ENCODE measurements at regions not wholly inside any gene's neighbourhood (a gene's known extent, or its start where the extent isn't known, plus 50 kb on each side); places are given as distances from the start of the nearest gene placed in this dataset.

- Histone ChIP-seq H2AFZ (ENCODE audit: control insufficient read depth, low read length) (no peak overlapping the region), H4K20me1 (ENCODE audit: control insufficient read depth, extremely low read depth, insufficient read depth, low read length) (no peaks in the 10 kb centered on the region), H3K9me3 (ENCODE audit: control insufficient read depth, low read depth, low read length) (no peaks in the 10 kb centered on the region), H3K27me3 (ENCODE audit: control insufficient read depth, extremely low read depth, insufficient read depth, low read length) (peaks cover 34% of the 10 kb centered on the region), H3K9me1 (ENCODE audit: control insufficient read depth, extremely low read depth, insufficient read depth, low read length) (no peaks in the 10 kb centered on the region), H3K36me3 (ENCODE audit: control insufficient read depth in 2 of 2, extremely low read depth in 1 of 2, insufficient read depth in 2 of 2, low read length in 2 of 2) (no peaks in the 10 kb centered on the region), H3K79me2 (ENCODE audit: control insufficient read depth, insufficient read depth, low read length) (no peaks in the 10 kb centered on the region), H3K9ac (ENCODE audit: control insufficient read depth, extremely low read depth, insufficient read depth, low read length) (no peak overlapping the region), H3K4me1 (ENCODE audit: control insufficient read depth, extremely low read depth, insufficient read depth, low read length) (no peaks in the 10 kb centered on the region), H3K4me3 (ENCODE audit: control insufficient read depth in 2 of 3, extremely low read depth in 1 of 3, insufficient read depth in 2 of 3, low read depth in 1 of 3, low read length in 3 of 3) (no peak overlapping the region), H3K27ac (ENCODE audit: control insufficient read depth, insufficient read depth, low read length) (no peak overlapping the region), H3K4me2 (ENCODE audit: control insufficient read depth, extremely low read depth, insufficient read depth, low read depth, low read length) (no peak overlapping the region)
- FAIRE-seq (no peak), DNase-seq (ENCODE audit: low read depth, low spot score) (no peak)
- dilution Hi-C loops (cut with MboI; ENCODE audit: extremely low pct_ligation_motif_present, low sequenced_read_pairs) = no loop called here
- TF ChIP-seq CTCF (optimal IDR thresholded peaks at IDR 0.05 in 1 of 3, IDR thresholded peaks at IDR 0.05 in 1 of 3, conservative IDR thresholded peaks at IDR 0.05 in 1 of 3; ENCODE audit: extremely low read depth in 1 of 3, insufficient read depth in 2 of 3, low read length in 3 of 3) (no peak), EZH2 (IDR thresholded peaks at IDR 0.05; ENCODE audit: low read length) (no peak)
Observed at GRCh38 chr16:86292942-86293341, 217.4 kb upstream of the FOXF1 start.

GRCh38 chr16:86293906-86294305 lies 216.4 kb upstream of the FOXF1 start:
- no peak for TF ChIP-seq CTCF (optimal IDR thresholded peaks at IDR 0.05 in 1 of 3, IDR thresholded peaks at IDR 0.05 in 1 of 3, conservative IDR thresholded peaks at IDR 0.05 in 1 of 3; ENCODE audit: extremely low read depth in 1 of 3, insufficient read depth in 2 of 3, low read length in 3 of 3)
- no peak for TF ChIP-seq EZH2 (IDR thresholded peaks at IDR 0.05; ENCODE audit: low read length)
- no peaks in the 10 kb centered on the region for H3K4me1 ChIP-seq (ENCODE audit: control insufficient read depth, extremely low read depth, insufficient read depth, low read length)
- H4K20me1 ChIP-seq (ENCODE audit: control insufficient read depth, extremely low read depth, insufficient read depth, low read length) = no peaks in the 10 kb centered on the region
- no peaks in the 10 kb centered on the region for H3K36me3 ChIP-seq (ENCODE audit: control insufficient read depth in 2 of 2, extremely low read depth in 1 of 2, insufficient read depth in 2 of 2, low read length in 2 of 2)
- H2AFZ ChIP-seq (ENCODE audit: control insufficient read depth, low read length) = no peak overlapping the region
- peaks cover 27% of the 10 kb centered on the region for H3K27me3 ChIP-seq (ENCODE audit: control insufficient read depth, extremely low read depth, insufficient read depth, low read length)
- no peak overlapping the region for H3K4me3 ChIP-seq (ENCODE audit: control insufficient read depth in 2 of 3, extremely low read depth in 1 of 3, insufficient read depth in 2 of 3, low read depth in 1 of 3, low read length in 3 of 3)
- no peaks in the 10 kb centered on the region for H3K9me1 ChIP-seq (ENCODE audit: control insufficient read depth, extremely low read depth, insufficient read depth, low read length)
- no peaks in the 10 kb centered on the region for H3K79me2 ChIP-seq (ENCODE audit: control insufficient read depth, insufficient read depth, low read length)
- FAIRE-seq = no peak
- dilution Hi-C loops (cut with MboI; ENCODE audit: extremely low pct_ligation_motif_present, low sequenced_read_pairs) = no loop called here
- DNase-seq (ENCODE audit: low read depth, low spot score) = no peak
- no peaks in the 10 kb centered on the region for H3K9me3 ChIP-seq (ENCODE audit: control insufficient read depth, low read depth, low read length)
- no peak overlapping the region for H3K27ac ChIP-seq (ENCODE audit: control insufficient read depth, insufficient read depth, low read length)
- no peak overlapping the region for H3K9ac ChIP-seq (ENCODE audit: control insufficient read depth, extremely low read depth, insufficient read depth, low read length)
- no peak overlapping the region for H3K4me2 ChIP-seq (ENCODE audit: control insufficient read depth, extremely low read depth, insufficient read depth, low read depth, low read length)

All from keratinocyte (primary cell).